HG02623 (cell line): ENCODE measurements at regions not wholly inside any gene's neighbourhood (a gene's known extent, or its start where the extent isn't known, plus 50 kb on each side); places are given as distances from the start of the nearest gene placed in this dataset.

Experiments
- ATAC-seq: cut with Tn5 transposase; IDR thresholded peaks from one replicate; pipeline ENCODE4 v1.9.1; 2021; ENCODE audit warnings: moderate library complexity; ENCODE audit not compliant: unreplicated experiment

DNA sequence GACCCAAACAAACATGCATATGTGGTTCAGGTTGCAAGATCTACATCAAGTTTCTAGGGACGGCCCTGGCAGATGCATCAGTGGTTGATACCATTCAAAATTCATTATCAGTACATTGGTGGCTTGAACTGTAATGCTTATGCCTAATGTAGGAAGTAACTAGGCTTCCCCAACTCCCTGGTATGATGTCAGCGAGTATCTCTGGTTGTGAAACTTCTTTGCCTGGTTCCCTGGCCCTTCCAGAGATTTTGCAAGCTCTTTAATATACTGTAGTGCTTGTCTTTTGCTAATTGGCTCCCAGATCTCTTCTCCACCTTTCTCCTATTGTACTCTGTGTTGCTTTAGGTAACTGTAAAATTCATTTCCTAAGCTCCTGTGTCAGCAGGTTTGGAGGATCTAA is 114.8 kb upstream of the RARB start:
- ATAC-seq, result no peak

DNA sequence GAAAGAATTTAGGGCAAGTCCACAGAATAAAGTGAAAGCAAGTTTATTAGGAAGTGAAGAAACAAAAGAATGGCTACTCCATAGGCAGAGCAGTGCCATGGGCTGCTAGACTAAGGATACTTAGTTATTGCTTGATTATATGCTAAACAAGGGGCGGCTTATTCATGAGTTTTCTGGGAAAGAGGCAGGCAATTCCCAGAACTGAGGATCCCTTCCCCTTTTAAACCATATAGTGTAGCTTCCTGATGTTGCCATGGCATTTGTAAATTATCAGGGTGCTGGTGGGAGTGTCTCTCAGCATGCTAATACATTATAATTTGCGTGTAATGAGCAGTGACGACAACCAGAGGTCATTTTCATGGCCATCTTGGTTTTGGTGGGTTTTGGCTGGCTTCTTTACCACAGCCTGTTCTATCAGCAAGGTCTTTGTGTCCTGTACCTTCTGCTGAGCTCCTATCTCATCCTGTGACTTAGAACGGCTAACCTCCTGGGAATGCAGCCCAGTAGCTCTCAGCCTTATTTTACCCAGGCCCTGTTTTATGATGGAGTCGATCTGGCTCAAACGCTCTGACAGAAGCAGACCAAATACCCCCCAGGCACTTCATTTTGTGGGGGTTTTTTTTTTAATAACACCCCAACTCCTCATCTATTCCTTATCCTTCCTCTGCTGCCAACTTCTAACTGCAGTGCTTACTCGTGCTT is 103.0 kb upstream of the RARB start:
- no peak for ATAC-seq

DNA sequence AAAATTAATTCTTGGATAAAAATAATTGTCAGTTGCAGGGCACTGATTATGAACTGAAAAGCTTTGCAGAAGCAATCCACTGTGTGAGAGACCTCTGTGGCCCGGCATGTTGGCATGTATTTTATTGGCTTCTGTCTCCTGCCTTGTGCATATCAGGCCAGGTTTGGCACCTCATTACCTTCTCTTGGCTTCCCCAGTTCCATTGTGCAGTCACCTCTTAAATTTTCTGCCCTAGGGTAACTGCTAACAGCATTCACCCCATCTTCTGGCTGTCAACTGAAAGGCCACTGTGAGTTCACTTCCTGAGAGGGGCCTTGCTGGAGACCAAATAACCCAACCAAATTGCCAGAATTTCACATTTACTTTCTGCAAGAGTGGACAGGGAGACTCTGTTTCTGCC is 92.7 kb upstream of the RARB start:
- no peak for ATAC-seq

DNA sequence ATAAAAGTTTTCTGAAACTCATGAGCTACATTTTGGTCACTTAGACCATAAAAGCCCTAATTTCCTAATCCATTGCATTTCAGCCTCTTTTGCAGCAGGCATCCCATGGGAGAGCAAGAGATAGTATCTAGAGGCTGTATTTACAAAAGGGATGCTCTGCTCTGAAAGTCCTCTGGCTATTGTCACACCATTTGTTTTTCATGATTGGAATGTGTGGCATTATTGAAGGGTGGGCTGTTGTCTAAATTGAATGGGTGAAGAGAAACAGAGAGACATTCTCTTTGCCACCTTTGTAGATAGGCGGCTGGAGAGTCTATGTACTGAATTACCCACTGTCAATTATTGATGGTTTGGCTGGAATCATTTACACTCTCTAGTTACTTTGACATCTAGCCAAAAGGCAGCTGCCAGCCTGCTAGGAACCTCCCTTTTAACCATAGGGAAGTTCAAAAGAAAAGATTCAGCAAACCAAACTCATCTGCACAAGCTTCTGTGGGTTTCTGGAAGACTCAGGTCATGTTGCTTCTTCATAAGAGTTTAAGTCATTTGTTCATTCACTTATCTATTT is 89.8 kb upstream of the RARB start:
- ATAC-seq, result no peak

DNA sequence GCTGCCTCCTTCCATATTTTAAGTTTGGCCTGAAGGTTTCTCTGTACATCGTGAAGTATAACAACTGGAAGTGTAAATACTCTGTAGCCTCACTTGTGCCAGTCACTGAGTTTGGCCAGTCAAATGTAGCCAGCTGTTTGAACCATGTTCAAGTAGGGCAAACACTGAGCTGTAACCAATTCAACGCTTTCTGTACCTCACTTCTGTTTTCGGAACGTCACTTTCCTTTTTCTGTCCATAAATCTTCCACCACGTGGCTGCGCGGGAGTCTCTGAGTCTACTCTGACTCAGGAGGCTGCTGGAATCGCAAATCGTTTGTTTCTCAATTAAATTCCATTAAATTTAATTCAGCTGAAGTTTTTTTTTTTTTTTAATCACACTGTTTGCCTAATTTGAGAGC is 88.8 kb upstream of the RARB start:
- ATAC-seq, result no peak

DNA sequence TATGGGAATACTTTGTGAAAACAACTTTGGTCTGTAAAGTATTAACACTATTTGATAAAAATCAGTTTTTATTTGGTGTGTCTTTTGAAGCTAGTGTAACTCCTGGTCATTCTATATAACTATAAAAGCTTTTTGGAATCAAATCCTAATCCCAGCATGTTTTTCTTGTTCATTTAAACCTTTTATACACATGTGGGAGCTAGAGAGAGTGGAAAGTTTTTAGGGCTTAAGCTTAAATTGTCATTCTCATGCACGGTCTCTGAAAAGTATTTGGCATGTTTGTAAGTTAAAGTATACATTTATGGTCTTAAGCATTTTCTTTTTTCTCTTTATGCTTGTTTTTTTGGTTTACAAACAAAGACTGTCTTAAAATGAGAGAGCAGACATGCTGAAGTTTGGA is 83.4 kb upstream of the RARB start:
- no peak for ATAC-seq

GRCh38 chr3:25349095-25349494 is 79.0 kb upstream of the RARB start:
- no peak for ATAC-seq

DNA sequence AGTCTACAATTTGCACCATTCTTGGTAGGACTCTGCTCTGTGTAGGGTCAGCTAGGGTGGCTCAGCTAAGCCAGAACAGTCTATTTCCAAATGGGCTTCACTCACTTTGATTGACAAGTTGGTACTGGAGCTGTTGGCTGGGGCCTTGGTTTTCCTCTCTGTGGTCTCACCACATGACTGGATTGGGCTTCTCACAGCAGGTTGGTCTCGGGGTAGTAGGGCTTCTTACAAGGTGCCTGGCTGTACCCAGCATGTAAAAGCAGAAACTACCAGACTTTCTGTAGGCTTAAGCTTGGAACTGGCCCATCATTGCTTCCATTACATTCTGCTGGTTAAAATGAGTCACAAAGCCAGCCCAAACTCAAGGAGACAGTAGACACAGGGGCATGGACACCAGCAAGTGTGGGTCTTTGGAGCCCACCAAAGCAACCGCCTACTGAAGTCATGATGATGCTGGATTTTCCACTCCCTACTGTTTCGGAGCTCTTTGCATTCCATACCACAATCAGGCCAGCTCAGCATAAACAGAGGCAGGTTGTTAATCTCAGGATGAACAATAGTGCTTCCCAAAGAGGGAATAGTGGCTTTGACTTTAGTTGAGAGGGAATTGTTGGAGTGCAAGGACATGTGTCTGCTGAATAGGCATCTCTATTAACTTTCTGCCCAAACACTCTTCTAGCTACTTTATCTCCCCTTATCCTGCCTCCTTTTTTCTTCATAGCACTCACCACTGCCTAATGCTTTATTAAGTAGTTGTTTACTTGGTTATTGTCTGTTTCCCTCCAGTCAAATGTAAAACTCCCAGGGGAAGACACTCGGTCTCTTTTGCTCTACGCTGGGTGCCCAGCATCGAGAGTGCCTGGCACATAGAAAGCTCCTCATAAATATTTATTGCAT is 78.0 kb upstream of the RARB start:
- ATAC-seq, result no peak

DNA sequence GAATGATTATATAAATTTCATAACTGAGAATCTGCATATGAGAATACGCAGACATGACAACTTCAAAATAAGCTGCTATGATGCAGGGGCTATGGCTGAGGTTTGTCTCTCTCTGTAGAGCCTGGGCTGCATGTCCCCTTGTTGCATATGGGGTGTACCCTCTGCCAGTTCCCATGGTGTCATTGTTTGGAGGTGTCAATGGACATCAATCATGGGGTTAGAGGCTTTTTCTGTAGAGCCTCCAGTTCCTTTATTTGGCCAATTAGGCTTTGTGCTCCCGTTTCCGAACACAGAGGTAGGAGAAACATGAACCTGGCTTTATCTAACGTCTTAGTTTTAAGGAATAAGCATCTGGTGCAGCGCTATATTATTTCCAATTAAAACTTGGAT is 77.3 kb upstream of the RARB start:
- ATAC-seq, result no peak

DNA sequence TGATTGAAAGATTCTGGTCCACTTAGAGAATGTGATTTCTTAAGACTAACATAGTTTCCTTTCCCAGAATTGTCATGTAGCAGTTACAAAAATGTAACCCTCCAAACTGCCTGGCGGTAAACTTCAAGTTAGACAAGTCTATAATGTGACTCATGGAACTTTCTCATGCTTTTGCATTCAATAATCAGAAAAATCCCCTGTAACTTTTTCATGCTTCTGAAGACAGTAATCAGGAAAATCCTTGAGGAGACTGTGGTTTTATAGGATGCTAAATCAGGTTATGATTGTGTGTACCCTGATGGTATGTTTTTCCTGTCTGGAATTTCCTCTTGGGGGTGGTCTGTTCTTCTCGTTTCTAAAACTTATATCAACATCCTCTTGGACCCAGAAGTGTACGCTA is 74.0 kb upstream of the RARB start:
- ATAC-seq, result no peak

GRCh38 chr3:25355034-25355885 is 72.8 kb upstream of the RARB start:
- ATAC-seq, result no peak

- no peak for ATAC-seq
Observed at GRCh38 chr3:25355998-25356397, 72.1 kb upstream of the RARB start.

DNA sequence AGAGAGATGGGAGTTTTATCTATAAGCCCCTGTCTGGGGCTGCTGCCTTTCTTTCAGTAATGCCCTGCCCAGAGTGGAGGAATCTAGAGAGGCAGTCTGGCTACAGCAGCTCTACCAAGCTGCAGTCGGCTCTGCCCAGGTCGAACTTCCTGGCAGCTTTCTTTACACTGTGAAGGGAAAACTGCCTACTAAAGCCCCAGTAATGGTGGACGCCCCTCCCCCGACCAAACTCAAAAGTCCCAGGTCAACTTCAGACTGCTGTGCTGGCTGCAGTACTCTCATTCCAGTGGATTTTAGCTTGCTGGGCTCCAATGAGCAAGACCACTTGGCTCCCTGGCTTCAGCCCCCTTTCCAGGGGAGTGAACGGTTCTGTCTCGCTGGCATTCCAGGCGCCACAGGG is 65.9 kb upstream of the RARB start:
- no peak for ATAC-seq

- ATAC-seq, result no peak
Observed at GRCh38 chr3:25365636-25366035, 62.4 kb upstream of the RARB start.

GRCh38 chr3:25367025-25367424 is 61.0 kb upstream of the RARB start:
- ATAC-seq, result no peak

DNA sequence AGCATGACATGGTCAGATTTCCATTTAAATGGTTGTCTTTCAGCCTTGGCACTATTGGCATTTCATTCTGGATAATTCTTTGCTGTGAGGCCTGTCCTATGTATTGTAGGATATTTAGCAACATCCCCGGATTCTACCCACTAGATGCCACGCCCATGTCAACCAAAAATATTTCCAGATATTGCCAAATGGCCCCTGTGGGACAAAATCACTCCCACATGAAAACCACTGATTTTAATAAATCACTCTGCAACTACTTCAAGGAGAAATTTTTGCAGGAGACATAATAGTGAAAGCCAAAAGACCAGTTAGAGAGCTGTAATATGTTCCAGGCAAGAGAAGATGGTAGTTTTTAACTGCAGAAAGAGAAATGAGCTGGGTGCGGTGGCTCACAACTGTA is 55.9 kb upstream of the RARB start:
- ATAC-seq, result no peak

GRCh38 chr3:25376340-25376739 is 51.7 kb upstream of the RARB start:
- no peak for ATAC-seq

- no peak for ATAC-seq
Observed at GRCh38 chr3:25377042-25377441, 51.0 kb upstream of the RARB start.
